Endothelial cell of umbilical vein (primary cell): ENCODE measurements at regions not wholly inside any gene's neighbourhood (a gene's known extent, or its start where the extent isn't known, plus 50 kb on each side); places are given as distances from the start of the nearest gene placed in this dataset.

Experiments
- BruUV-seq: library from RNA; stranded (reverse); fragments of 400-500 nt; replicated peaks from 2 replicates; lab custom pipeline; 2021; lab: Mats Ljungman, UMichigan
- CTCF ChIA-PET: fragments of 300-600, 350-600 bp; sonication (Branson Sonifier 250); formaldehyde crosslinking; loops from one replicate; lab custom pipeline; 2021; ENCODE audit warnings: antibody characterized with exemption, inconsistent platforms; lab: Charles Lee
- POLR2A ChIA-PET: fragments of 300-600, 350-600 bp; sonication (Branson Sonifier 250); formaldehyde crosslinking; loops from one replicate; lab custom pipeline; 2021; ENCODE audit warnings: antibody characterized with exemption, inconsistent platforms; lab: Charles Lee
- DNase-seq: peaks from one replicate; pipeline ENCODE4 v3.0.0-alpha.2; 2011; ENCODE audit warnings: low read depth, low spot score
- FAIRE-seq: peaks from 2 replicates; lab custom pipeline; 2011; peaks lifted over from hg19 to GRCh38; lab: Jason Lieb, UNC
- H2AFZ ChIP-seq: 2 replicates; pipeline ENCODE4 v1.6.0; 2012; ENCODE audit warnings: low read depth, low read length, control low read depth, inconsistent platforms
- H3K27ac ChIP-seq: 2 replicates; pipeline ENCODE4 v1.5.1; 2011; ENCODE audit warnings: low read depth, mild to moderate bottlenecking, control low read depth, low read length, moderate library complexity; ENCODE audit not compliant: insufficient read depth
- H3K27me3 ChIP-seq, 2 experiments: 2 replicates each; pipeline versions ENCODE4 v1.6.0 to v1.6.1; 2011; ENCODE audit warnings: low read length in 2 of 2, mixed read lengths in 1 of 2; ENCODE audit not compliant: control insufficient read depth in 2 of 2, insufficient read depth in 2 of 2
- H3K36me3 ChIP-seq, 2 experiments: 2 replicates in 1 of 2; 3 replicates in 1 of 2; pipeline ENCODE4 v1.5.1; 2011; ENCODE audit warnings: low read length in 2 of 2, mild to moderate bottlenecking in 1 of 2, moderate library complexity in 1 of 2; ENCODE audit not compliant: control insufficient read depth in 2 of 2, insufficient read depth in 2 of 2; ENCODE audit errors: extremely low read depth in 1 of 2
- H3K4me1 ChIP-seq: 3 replicates; pipeline ENCODE4 v1.5.1; 2011; ENCODE audit warnings: mild to moderate bottlenecking, low read length; ENCODE audit not compliant: control insufficient read depth, insufficient read depth; ENCODE audit errors: extremely low read depth
- H3K4me2 ChIP-seq: 2 replicates; pipeline ENCODE4 v1.6.1; 2011; ENCODE audit warnings: low read length, control low read depth, mixed read lengths; ENCODE audit not compliant: insufficient read depth
- H3K4me3 ChIP-seq, 3 experiments: fragments of 200-600 bp in 1 of 3; sonication (generic), shearing (Covaris generic) in 1 of 3; replicated peaks in 1 of 3; 2 replicates each; pipeline ENCODE4 v1.5.1; 2011 to 2016; ENCODE audit warnings: control low read depth in 3 of 3, low read length in 3 of 3, mild to moderate bottlenecking in 2 of 3, inconsistent platforms in 1 of 3, low read depth in 1 of 3, moderate library complexity in 1 of 3; ENCODE audit not compliant: insufficient read depth in 1 of 3
- H3K79me2 ChIP-seq: 2 replicates; pipeline ENCODE4 v1.6.0; 2012; ENCODE audit warnings: low read length, inconsistent platforms; ENCODE audit not compliant: control insufficient read depth, insufficient read depth
- H3K9ac ChIP-seq: replicated peaks from 2 replicates; pipeline ENCODE3; 2011; ENCODE audit warnings: low read length, control low read depth; ENCODE audit not compliant: insufficient read depth; ENCODE audit errors: extremely low read depth
- H3K9me1 ChIP-seq: replicated peaks from 3 replicates; pipeline ENCODE4 v1.6.0; 2011; ENCODE audit warnings: mild to moderate bottlenecking, low read length; ENCODE audit not compliant: control insufficient read depth, insufficient read depth; ENCODE audit errors: extremely low read depth
- H3K9me3 ChIP-seq: replicated peaks from 2 replicates; pipeline ENCODE4 v1.5.1; 2012; ENCODE audit warnings: low read length, inconsistent platforms; ENCODE audit not compliant: control insufficient read depth, insufficient read depth
- H4K20me1 ChIP-seq: replicated peaks from 2 replicates; pipeline ENCODE3; 2011; ENCODE audit warnings: mild to moderate bottlenecking, low read length; ENCODE audit not compliant: control insufficient read depth, insufficient read depth; ENCODE audit errors: extremely low read depth
- CTCF ChIP-seq, 2 donors: IDR thresholded peaks; 1 replicate in 1 of 2; 2 replicates in 1 of 2; pipeline ENCODE4 v1.5.1; 2011; ENCODE audit warnings: low read length in 2 of 2, mild to moderate bottlenecking in 2 of 2, moderate library complexity in 2 of 2, control low read depth in 1 of 2, inconsistent platforms in 1 of 2, low read depth in 1 of 2; ENCODE audit not compliant: insufficient read depth in 1 of 2; ENCODE audit errors: extremely low read depth in 1 of 2
- EZH2 ChIP-seq: IDR thresholded peaks from 2 replicates; pipeline ENCODE4 v1.6.1; 2012; ENCODE audit warnings: borderline replicate concordance, low read depth, mild to moderate bottlenecking, moderate library complexity, low read length, inconsistent platforms; ENCODE audit not compliant: severe bottlenecking
- FOS ChIP-seq: IDR thresholded peaks from 2 replicates; pipeline ENCODE4 v1.6.1; 2011; ENCODE audit warnings: mild to moderate bottlenecking, low read length, moderate library complexity, borderline replicate concordance; ENCODE audit not compliant: insufficient read depth
- GATA2 ChIP-seq: IDR thresholded peaks from 2 replicates; pipeline ENCODE4 v1.7.0; 2011; ENCODE audit warnings: low read depth, mild to moderate bottlenecking, moderate library complexity, mixed read lengths, low read length; ENCODE audit not compliant: insufficient read length, insufficient read depth
- JUN ChIP-seq: IDR thresholded peaks from 2 replicates; pipeline ENCODE4 v1.6.1; 2011; ENCODE audit warnings: borderline replicate concordance, low read depth; ENCODE audit not compliant: insufficient read length, insufficient read depth
- MAX ChIP-seq: IDR thresholded peaks from 2 replicates; pipeline ENCODE4 v1.6.1; 2011; ENCODE audit not compliant: insufficient read depth, insufficient read length
- MYC ChIP-seq: IDR thresholded peaks from one replicate; pipeline ENCODE4 v1.6.1; 2011; ENCODE audit warnings: mild to moderate bottlenecking, low read depth, low read length
- POLR2A ChIP-seq: IDR thresholded peaks from 2 replicates; pipeline ENCODE4 v1.6.1; 2012; ENCODE audit warnings: low read depth, mild to moderate bottlenecking, control low read depth, low read length
- POLR2AphosphoS5 ChIP-seq: IDR thresholded peaks from 2 replicates; pipeline ENCODE4 v1.6.1; 2012; ENCODE audit warnings: low read depth, mild to moderate bottlenecking, control low read depth, low read length, moderate library complexity; ENCODE audit not compliant: insufficient read depth
- dilution Hi-C: fragments of 300-500 bp; cut with MboI; formaldehyde crosslinking; loops from one replicate; pipeline ENCODE4 v1.15.0; 2019; ENCODE audit warnings: low sequenced_read_pairs; ENCODE audit not compliant: extremely low pct_ligation_motif_present
- intact Hi-C: fragments of 100-400 bp; cut with micrococcal nuclease; formaldehyde crosslinking; loops from one replicate; pipeline ENCODE4 v1.10.0; 2022

GRCh38 chr20:55714736-55715135 is 290.6 kb downstream of the CBLN4 start:
- no peak overlapping the region for H3K27ac ChIP-seq
- CTCF ChIA-PET: no interaction called here
- DNase-seq (no peak), FAIRE-seq (no peak)
- H3K9ac ChIP-seq: no peak overlapping the region
- no peaks in the 10 kb centered on the region for H3K9me1 ChIP-seq
- POLR2A ChIA-PET: no interaction called here
- H3K4me1 ChIP-seq: no peaks in the 10 kb centered on the region
- no TSS peak for BruUV-seq
- H2AFZ ChIP-seq: no peak overlapping the region
- no peaks in the 10 kb centered on the region for H3K27me3 ChIP-seq
- no peaks in the 10 kb centered on the region for H3K79me2 ChIP-seq
- H3K4me3 ChIP-seq: no peak overlapping the region
- no peak overlapping the region for H3K4me2 ChIP-seq
- dilution Hi-C loops: no loop called here
- no peak for TF ChIP-seq POLR2AphosphoS5
- TF ChIP-seq POLR2A: no peak
- no peak for TF ChIP-seq MYC
- TF ChIP-seq FOS: no peak
- TF ChIP-seq MAX: no peak
- TF ChIP-seq CTCF (IDR thresholded peaks at IDR 0.05; ENCODE audit: extremely low read depth in 1 of 2, insufficient read depth in 1 of 2, low read depth in 1 of 2, low read length in 2 of 2): no peak
- no peak for TF ChIP-seq EZH2
- no peak for TF ChIP-seq GATA2
- TF ChIP-seq JUN: no peak
- no peaks in the 10 kb centered on the region for H4K20me1 ChIP-seq
- no peaks in the 10 kb centered on the region for H3K36me3 ChIP-seq
- peaks cover 8% of the 10 kb centered on the region for H3K9me3 ChIP-seq
- intact Hi-C loops: no loop called here
